ENCODE measurements at regions not wholly inside any gene's neighbourhood (a gene's known extent, or its start where the extent isn't known, plus 50 kb on each side); places are given as distances from the start of the nearest gene placed in this dataset.
"Not testable (repeated sequence)": the region's sequence is repeated elsewhere in the genome, so short reads cannot be mapped to it uniquely, and the experiment has no call there.

- Histone ChIP-seq H3K27ac (no peak overlapping the region), H3K9me3 (replicated peaks in 1 of 3) (no peaks in the 10 kb centered on the region), H3K4me3 (no peak overlapping the region), H3K36me3 (replicated peaks in 1 of 2) (no peaks in the 10 kb centered on the region), H3K27me3 (no peaks in the 10 kb centered on the region), H3K4me1 (replicated peaks in 1 of 2) (no peaks in the 10 kb centered on the region)
- intact Hi-C loops (cut with DNase I), result loop anchor here (5.0 kb wide), 3 partner anchors 457 to 607 kb away; no protein-coding TSS in a partner anchor
- DNase-seq, result no peak
- TF ChIP-seq CTCF (IDR thresholded peaks at IDR 0.05) (no peak), POLR2A (IDR thresholded peaks at IDR 0.05) (no peak)
- 90 to 96% (median 94%) methylated on average over 7 of the region's 7 CpGs for WGBS, 4 donors
Measured at GRCh38 chr2:230614040-230614439, 98.6 kb upstream of the CAB39 start.

DNA sequence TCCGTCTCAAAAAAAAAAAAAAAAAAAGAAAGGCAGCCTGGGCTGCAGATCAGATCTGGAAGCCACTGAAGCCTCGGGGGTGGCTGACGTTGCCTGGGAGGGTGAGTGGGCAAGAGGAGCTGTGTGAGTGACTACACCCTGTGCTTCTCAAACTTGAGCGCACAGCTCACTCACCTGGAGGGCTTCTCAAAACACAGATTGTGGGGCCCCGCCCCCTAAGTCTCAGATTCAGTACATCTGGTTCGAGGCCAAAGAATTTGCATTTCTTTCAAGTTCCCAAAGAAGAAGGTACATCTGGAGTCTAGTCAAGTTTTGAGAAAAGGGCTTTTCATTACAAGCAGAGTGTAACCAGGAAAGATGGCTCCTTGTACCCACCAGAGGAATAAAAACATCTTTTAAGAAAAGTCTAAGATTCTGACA lies 97.7 kb upstream of the CAB39 start:
- intact Hi-C loops (cut with DNase I), result loop anchor here (5.0 kb wide), 3 partner anchors 458 to 608 kb away; no protein-coding TSS in a partner anchor
- 70 to 85% (median 79%) methylated on average over 5 to 6 of the region's 6 CpGs for WGBS, 4 donors
- TF ChIP-seq CTCF (IDR thresholded peaks at IDR 0.05) (no peak), POLR2A (IDR thresholded peaks at IDR 0.05) (no peak)

DNA sequence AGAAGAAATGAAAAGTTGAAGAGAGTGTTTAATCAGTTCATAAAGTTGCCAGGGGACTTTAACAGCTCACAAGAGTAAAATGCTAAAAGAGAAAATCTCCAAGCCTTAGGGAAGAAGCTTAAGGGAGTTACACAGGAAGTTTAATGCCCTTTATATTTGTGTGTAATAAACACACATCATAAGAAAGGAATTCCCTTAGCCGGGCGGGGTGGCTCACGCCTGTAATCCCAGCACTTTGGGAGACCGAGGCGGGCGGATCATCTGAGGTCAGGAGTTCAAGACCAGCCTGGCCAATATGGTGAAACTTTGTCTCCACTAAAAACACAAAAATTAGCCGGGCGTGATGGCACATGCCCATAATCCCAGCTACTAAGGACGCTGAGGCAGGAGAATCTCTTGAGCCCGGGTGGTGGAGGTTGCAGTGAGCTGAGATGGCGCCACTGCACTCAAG lies 95.4 kb upstream of the CAB39 start:
- H3K4me1 ChIP-seq (replicated peaks in 1 of 2); DNase-seq; H3K4me3 ChIP-seq; H3K36me3 ChIP-seq (replicated peaks in 1 of 2); intact Hi-C loops (cut with DNase I); H3K27ac ChIP-seq; H3K9me3 ChIP-seq (replicated peaks in 1 of 3); H3K27me3 ChIP-seq: not testable (repeated sequence)
- 82 to 84% (median 82%) methylated on average over 11 of the region's 11 CpGs for WGBS, 4 donors

More for the DNA sequence above, 97.7 kb upstream of the CAB39 start:
- Histone ChIP-seq H3K9me3 (replicated peaks in 1 of 3) (no peaks in the 10 kb centered on the region), H3K4me1 (replicated peaks in 1 of 2) (no peaks in the 10 kb centered on the region), H3K4me3 (no peak overlapping the region), H3K27ac (no peak overlapping the region), H3K27me3 (no peaks in the 10 kb centered on the region), H3K36me3 (replicated peaks in 1 of 2) (no peaks in the 10 kb centered on the region)
- DNase-seq, result no peak

- Histone ChIP-seq H3K27ac (no peak overlapping the region), H3K9me3 (replicated peaks in 1 of 3) (no peaks in the 10 kb centered on the region), H3K4me3 (no peak overlapping the region), H3K27me3 (no peaks in the 10 kb centered on the region), H3K4me1 (replicated peaks in 1 of 2) (no peaks in the 10 kb centered on the region), H3K36me3 (replicated peaks in 1 of 2) (no peaks in the 10 kb centered on the region)
- no peak for DNase-seq
- TF ChIP-seq CTCF (IDR thresholded peaks at IDR 0.05) (no peak), POLR2A (IDR thresholded peaks at IDR 0.05) (no peak)
- intact Hi-C loops (cut with DNase I), result no loop called here
- 82 to 100% (median 86%) methylated on average over 1 to 8 of the region's 8 CpGs for WGBS, 4 donors
Measured at GRCh38 chr2:230619491-230619890, 93.2 kb upstream of the CAB39 start.

GRCh38 chr2:230625220-230625619 lies 87.4 kb upstream of the CAB39 start:
- H3K27me3 ChIP-seq; H3K4me3 ChIP-seq; H3K27ac ChIP-seq; intact Hi-C loops (cut with DNase I); H3K36me3 ChIP-seq (replicated peaks in 1 of 2); DNase-seq; H3K4me1 ChIP-seq (replicated peaks in 1 of 2); H3K9me3 ChIP-seq (replicated peaks in 1 of 3): not testable (repeated sequence)
- WGBS, 4 donors, result 56 to 86% (median 63%) methylated on average over 3 to 4 of the region's 4 CpGs

DNA sequence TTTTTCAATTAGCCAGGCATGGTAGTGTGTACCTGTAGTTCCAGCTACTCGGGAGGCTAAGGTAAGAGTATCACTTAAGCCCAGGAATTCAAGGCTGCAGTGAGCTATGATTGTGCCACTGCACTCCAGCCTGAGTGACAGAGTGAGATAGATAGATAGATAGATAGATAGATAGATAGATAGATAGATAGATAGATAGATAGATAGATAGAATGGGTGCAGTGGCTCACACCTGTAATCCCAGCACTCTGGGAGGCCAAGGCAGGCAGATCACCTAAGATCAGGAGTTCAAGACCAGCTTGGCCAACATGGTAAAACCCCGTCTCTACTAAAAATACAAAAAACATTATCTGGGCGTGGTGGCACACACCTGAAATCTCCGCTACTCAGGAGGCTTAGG lies 85.6 kb upstream of the CAB39 start:
- intact Hi-C loops (cut with DNase I), result not testable (repeated sequence)

More for the DNA sequence above, 85.6 kb upstream of the CAB39 start:
- not testable (repeated sequence) for H3K27ac ChIP-seq; H3K4me1 ChIP-seq (replicated peaks in 1 of 2); DNase-seq; H3K4me3 ChIP-seq; H3K36me3 ChIP-seq (replicated peaks in 1 of 2); H3K27me3 ChIP-seq; H3K9me3 ChIP-seq (replicated peaks in 1 of 3)
- 90 to 96% (median 92%) methylated on average over 4 of the region's 4 CpGs for WGBS, 4 donors
